Heart left ventricle (tissue), 16 donors: ENCODE measurements at regions not wholly inside any gene's neighbourhood (a gene's known extent, or its start where the extent isn't known, plus 50 kb on each side); places are given as distances from the start of the nearest gene placed in this dataset.
A peak's percentile ranks its signal among the peaks of the same experiment; 100 is the strongest.

ENCODE experiments used
- ATAC-seq, 4 donors: fragments of 200-7000 bp; cut with Tn5 transposase; one replicate each; pipeline ENCODE4 v1.9.1; 2020 to 2022; ENCODE audit warnings: moderate library complexity in 4 of 4, mild to moderate bottlenecking in 3 of 4, moderate number of reproducible peaks in 1 of 4
- DNase-seq, 5 donors: peaks; one replicate each; pipeline ENCODE4 v3.0.0-alpha.2; 2020
- H3K27ac ChIP-seq, 12 donors: fragments of 200-600 bp; sonication (generic) in 4 of 12; one replicate each; pipeline versions ENCODE4 v1.5.0 to v1.8.0; 2016 to 2022; ENCODE audit warnings: mild to moderate bottlenecking in 2 of 12
- H3K27me3 ChIP-seq, 9 donors: fragments of 200-600 bp; sonication (generic) in 2 of 9; one replicate each; pipeline versions ENCODE4 v1.5.1 to v1.8.0; 2016 to 2022; ENCODE audit warnings: mild to moderate bottlenecking in 3 of 9
- H3K36me3 ChIP-seq, 9 donors: fragments of 200-600 bp; sonication (generic) in 2 of 9; one replicate each; pipeline versions ENCODE4 v1.5.0 to v1.8.0; 2018 to 2022; ENCODE audit warnings: mild to moderate bottlenecking in 2 of 9
- H3K4me1 ChIP-seq, 12 donors: fragments of 200-600 bp; sonication (generic) in 4 of 12; one replicate each; pipeline versions ENCODE4 v1.5.0 to v1.8.0; 2016 to 2022; ENCODE audit warnings: mild to moderate bottlenecking in 3 of 12
- H3K4me3 ChIP-seq, 12 donors: fragments of 200-600 bp; sonication (generic) in 4 of 12; one replicate each; pipeline versions ENCODE4 v1.5.0 to v1.8.0; 2017 to 2022; ENCODE audit warnings: mild to moderate bottlenecking in 9 of 12, moderate library complexity in 4 of 12
- H3K9me3 ChIP-seq, 12 donors: fragments of 200-600 bp; sonication (generic) in 4 of 12; one replicate each; pipeline versions ENCODE4 v1.5.0 to v1.8.0; 2016 to 2022; ENCODE audit warnings: mild to moderate bottlenecking in 1 of 12
- CTCF ChIP-seq, 12 donors: fragments of 200-600 bp; sonication (generic) in 4 of 12; IDR thresholded peaks; one replicate each; pipeline versions ENCODE4 v1.5.0 to v1.8.0; 2018 to 2022; ENCODE audit warnings: antibody characterized with exemption in 12 of 12, mild to moderate bottlenecking in 5 of 12
- POLR2A ChIP-seq, 2 donors: fragments of 450-650 bp; IDR thresholded peaks; one replicate each; pipeline ENCODE4 v1.6.1; 2017; ENCODE audit warnings: antibody characterized with exemption in 2 of 2, mild to moderate bottlenecking in 2 of 2, moderate library complexity in 2 of 2
- WGBS, 4 donors: extraction: QIAGEN DNeasy Blood & Tissue Kit in 2 of 4; methylation state at CpG; one replicate each; pipeline versions ENCODE4 v1.1.5 to v1.1.7; 2013 to 2018; 5-methylcytosine and 5-hydroxymethylcytosine counted together
- intact Hi-C, 10 donors: fragments of 100-400 bp; cut with DNase I; formaldehyde crosslinking; loops; one replicate each; pipeline versions ENCODE4 v1.11.1 to v1.14.2; 2022
- donor health status: ischemic (EF 13 %, LVEDD 7.1; RV severe dilation, severe dysfunction).
- donor health status: healthy with polysubstance abuse.
- donor health status: DM: no; HTN: yes; CAD: no.
- donor health status: DM: no; HTN: no; CAD: no.
- donor health status: ischemic (EF 25% LVEDD 6.9; RV normal size, moderate dysfunction).
- donor health status: ischemic (EF 25% LVEDD 5.7; RV mildly dilated, moderate dysfunction).
- donor health status: healthy.
- donor health status: DM: yes; HTN: yes; CAD: no.
- donor health status: ischemic (EF 35%, LVEDD 5.7; RV mildly dilated, moderate dysfunction).
- donor health status: nonischemic (EF 11% LVEDD 7.7; RV severe dilation, severe dysfunction).
- donor health status: DM: yes; HTN: yes; CAD: no.
- donor health status: PGD.
- donor health status: ischemic (EF 29% LVEDD 5.4; RV normal size, mild dysfunction).
- donor health status: nonischemic (EF 23%, LVEDD 6.1; RV moderate dilation, normal function).

DNA sequence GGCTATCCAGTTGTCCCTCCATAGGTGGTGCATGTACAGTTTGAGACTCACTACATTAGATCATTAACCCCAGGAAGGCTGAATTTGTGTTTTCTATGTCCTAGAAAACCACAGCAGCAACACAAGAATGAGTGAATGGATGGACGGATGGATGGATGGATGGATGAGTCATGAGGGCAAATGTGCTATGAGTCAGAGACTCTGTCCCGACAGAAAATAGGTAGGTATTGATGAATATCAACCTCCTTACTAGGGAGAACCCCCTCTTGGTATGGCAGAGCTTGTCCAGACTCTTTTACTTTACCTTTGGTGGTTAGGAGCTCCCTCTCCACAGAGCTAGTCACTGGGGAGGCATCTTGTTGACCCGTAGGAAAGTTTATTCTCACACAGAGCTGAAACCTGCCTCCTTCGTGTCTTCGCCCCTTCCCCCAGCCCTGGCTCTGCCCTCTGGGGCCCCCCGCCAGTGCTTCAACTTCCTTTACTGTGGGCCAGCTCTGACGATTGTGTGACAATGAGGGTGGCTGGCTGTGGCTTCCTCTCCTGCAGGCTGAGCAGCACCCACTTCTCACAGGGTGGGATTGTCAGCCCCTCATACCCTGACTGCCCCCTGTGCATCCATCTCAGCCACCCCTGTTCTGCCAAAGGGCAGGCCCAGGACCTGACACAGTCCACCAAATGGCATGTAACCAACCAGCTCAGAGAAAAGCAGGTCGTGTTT lies 145.2 kb downstream of the FOXD2 start:
- Histone ChIP-seq H3K4me1 (peaks cover 0 to 31% (median 12%) of the 10 kb centered on the region in 12 donors), H3K27me3 (peaks cover 0 to 13% (median 0%) of the 10 kb centered on the region in 9 donors), H3K36me3 (no peaks in the 10 kb centered on the region), H3K9me3 (no peaks in the 10 kb centered on the region), H3K27ac (no peak overlapping the region), H3K4me3 (no peak overlapping the region)
- DNase-seq (peak in 2 of 5 donors; percentile 3 to 4), ATAC-seq (no peak)
- intact Hi-C loops = no loop called here
- no peak for TF ChIP-seq CTCF (IDR thresholded peaks at IDR 0.05)
- no peak for TF ChIP-seq POLR2A (IDR thresholded peaks at IDR 0.05)
- 48 to 61% (median 54%) methylated on average over 8 of the region's 8 CpGs for WGBS, 4 donors

- peak in 2 of 5 donors; percentile 3 to 15 for DNase-seq
- intact Hi-C loops = no loop called here
- H3K4me1 ChIP-seq = peaks cover 0 to 30% (median 13%) of the 10 kb centered on the region in 12 donors
- no peak overlapping the region for H3K4me3 ChIP-seq
- H3K36me3 ChIP-seq = no peaks in the 10 kb centered on the region
- no peak overlapping the region for H3K27ac ChIP-seq
- WGBS, 4 donors = 70 to 81% (median 74%) methylated on average over 1 of the region's 1 CpG
- peaks cover 0 to 13% (median 0%) of the 10 kb centered on the region in 9 donors for H3K27me3 ChIP-seq
- no peaks in the 10 kb centered on the region for H3K9me3 ChIP-seq
- no peak for ATAC-seq
- TF ChIP-seq CTCF (IDR thresholded peaks at IDR 0.05) = no peak
- no peak for TF ChIP-seq POLR2A (IDR thresholded peaks at IDR 0.05)
Measured at GRCh38 chr1:47584249-47584648, 146.4 kb downstream of the FOXD2 start.

DNA sequence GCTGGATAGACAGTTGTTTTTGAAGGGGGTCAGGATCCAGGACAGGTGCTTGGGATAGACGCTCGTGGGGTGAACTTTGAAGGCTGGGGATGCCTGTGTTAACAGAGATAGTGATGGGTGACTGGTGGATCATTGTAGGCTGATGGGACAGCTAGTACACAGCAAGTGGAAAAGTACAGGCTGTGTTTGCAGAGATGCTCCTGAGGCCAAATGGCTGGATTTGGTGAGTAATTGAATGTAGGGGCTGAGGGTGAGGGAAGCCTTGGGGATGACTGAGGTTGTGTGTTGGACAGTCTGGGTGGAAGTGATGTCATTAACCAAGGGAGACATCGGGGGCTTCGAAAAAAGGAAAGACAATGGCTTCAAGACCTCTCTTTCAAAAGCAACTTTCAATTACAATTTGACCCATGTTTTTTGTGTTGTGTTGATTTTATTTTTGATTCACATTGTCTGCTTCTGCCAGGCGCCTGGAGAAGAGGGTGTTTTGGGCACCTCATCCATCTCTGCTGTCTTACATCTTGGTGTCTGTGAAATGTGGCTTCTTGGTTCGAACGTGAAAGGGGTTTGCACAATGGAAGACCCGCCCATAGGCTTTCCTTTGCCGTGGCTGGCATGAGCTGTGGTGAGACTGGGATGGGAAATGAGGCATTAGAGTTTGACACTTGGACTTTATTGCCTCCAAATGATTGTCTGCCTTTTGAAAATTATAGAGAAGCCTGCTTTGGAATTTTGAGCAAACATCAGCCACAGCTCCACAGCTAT lies 147.5 kb downstream of the FOXD2 start:
- Histone ChIP-seq H3K27ac (no peak overlapping the region), H3K4me1 (peaks cover 0 to 36% (median 16%) of the 10 kb centered on the region in 12 donors), H3K9me3 (no peaks in the 10 kb centered on the region), H3K4me3 (no peak overlapping the region), H3K36me3 (no peaks in the 10 kb centered on the region), H3K27me3 (peaks cover 0 to 8% (median 0%) of the 10 kb centered on the region in 9 donors)
- TF ChIP-seq POLR2A (IDR thresholded peaks at IDR 0.05) (no peak), CTCF (IDR thresholded peaks at IDR 0.05) (no peak)
- ATAC-seq (no peak), DNase-seq (peak in 2 of 5 donors; percentile 0 to 3)
- intact Hi-C loops = no loop called here
- WGBS, 4 donors = 63 to 67% (median 66%) methylated on average over 9 of the region's 9 CpGs
